HG02884 (cell line): ENCODE measurements at regions not wholly inside any gene's neighbourhood (a gene's known extent, or its start where the extent isn't known, plus 50 kb on each side); places are given as distances from the start of the nearest gene placed in this dataset.
"Not testable (repeated sequence)": the region's sequence is repeated elsewhere in the genome, so short reads cannot be mapped to it uniquely, and the experiment has no call there.

ENCODE experiments used
- ATAC-seq: cut with Tn5 transposase; IDR thresholded peaks from one replicate; pipeline ENCODE4 v1.9.1; 2021; ENCODE audit warnings: mild to moderate bottlenecking, moderate library complexity; ENCODE audit not compliant: unreplicated experiment

GRCh38 chr7:159335181-159335926, 190.7 kb upstream of the VIPR2 start:
- not testable (repeated sequence) for ATAC-seq

- ATAC-seq: not testable (repeated sequence)
These were observed 188.3 kb upstream of the VIPR2 start for GRCh38 chr7:159332854-159333479.

GRCh38 chr7:159331462-159331861, 186.8 kb upstream of the VIPR2 start:
- ATAC-seq: no peak

- no peak for ATAC-seq
These were observed 185.2 kb upstream of the VIPR2 start for GRCh38 chr7:159329818-159330378.

GRCh38 chr7:159328096-159328495, 183.4 kb upstream of the VIPR2 start:
- ATAC-seq: no peak

GRCh38 chr7:159323359-159323758, 178.7 kb upstream of the VIPR2 start:
- ATAC-seq: no peak

GRCh38 chr7:159321278-159321677, 176.6 kb upstream of the VIPR2 start:
- ATAC-seq: no peak

GRCh38 chr7:159318682-159319351, 174.2 kb upstream of the VIPR2 start:
- no peak for ATAC-seq

GRCh38 chr7:159317294-159317693, 172.6 kb upstream of the VIPR2 start:
- no peak for ATAC-seq

GRCh38 chr7:159311172-159311494, 166.5 kb upstream of the VIPR2 start:
- ATAC-seq: no peak

- no peak for ATAC-seq
These were observed 165.9 kb upstream of the VIPR2 start for GRCh38 chr7:159310457-159311171.

GRCh38 chr7:159309214-159309613, 164.5 kb upstream of the VIPR2 start:
- ATAC-seq: not testable (repeated sequence)

GRCh38 chr7:159306012-159306411, 161.3 kb upstream of the VIPR2 start:
- ATAC-seq: no peak

- not testable (repeated sequence) for ATAC-seq
These were observed 160.5 kb upstream of the VIPR2 start for GRCh38 chr7:159305185-159305584.

GRCh38 chr7:159303510-159303909, 158.8 kb upstream of the VIPR2 start:
- not testable (repeated sequence) for ATAC-seq

- ATAC-seq: no peak
These were observed 151.5 kb upstream of the VIPR2 start for GRCh38 chr7:159296093-159296681.

GRCh38 chr7:159286487-159286886, 141.8 kb upstream of the VIPR2 start:
- ATAC-seq: not testable (repeated sequence)

GRCh38 chr7:159281573-159281972, 136.9 kb upstream of the VIPR2 start:
- no peak for ATAC-seq

- no peak for ATAC-seq
These were observed 135.3 kb upstream of the VIPR2 start for GRCh38 chr7:159280008-159280407.

GRCh38 chr7:159272739-159273138, 128.1 kb upstream of the VIPR2 start:
- no peak for ATAC-seq

GRCh38 chr7:159271781-159272180, 127.1 kb upstream of the VIPR2 start:
- ATAC-seq: no peak
